ENCODE measurements at regions not wholly inside any gene's neighbourhood (a gene's known extent, or its start where the extent isn't known, plus 50 kb on each side); places are given as distances from the start of the nearest gene placed in this dataset.

GRCh38 chr7:80053124-80053523 lies 81.5 kb upstream of the GNAI1 start:
- H3K4me1 ChIP-seq (replicated peaks; ENCODE audit: insufficient read depth) = no peaks in the 10 kb centered on the region
- no peak overlapping the region; the same call in 1 of the 2 replicates for H2AFZ ChIP-seq
- H3K4me3 ChIP-seq = no peak overlapping the region
- DNase-seq = no peak
- H3K27ac ChIP-seq = no peak overlapping the region
- H3K27me3 ChIP-seq (ENCODE audit: insufficient read depth, low read depth) = no peaks in the 10 kb centered on the region
- H3K9me3 ChIP-seq (ENCODE audit: insufficient read depth, low read depth) = no peaks in the 10 kb centered on the region
- intact Hi-C loops (cut with micrococcal nuclease; ENCODE audit: unreplicated experiment) = no loop called here
- H3F3A ChIP-seq (ENCODE audit: insufficient read depth, low read depth) = no peaks in the 10 kb centered on the region
- ChIA-PET POLR2A (ENCODE audit: unreplicated experiment) (no interaction called here), CTCF (no interaction called here)
- H4K20me1 ChIP-seq (ENCODE audit: insufficient read depth) = no peaks in the 10 kb centered on the region
- no peak overlapping the region for H3K4me2 ChIP-seq
- H3K36me3 ChIP-seq (ENCODE audit: low read depth) = no peaks in the 10 kb centered on the region
- no TSS peak for BruUV-seq (replicated peaks)
- no peak for TF ChIP-seq EZH2 (IDR thresholded peaks at IDR 0.05; ENCODE audit: low read depth)
- no peak for TF ChIP-seq CTCF (conservative IDR thresholded peaks at IDR 0.05)
- no peaks in the 10 kb centered on the region for H3K9me2 ChIP-seq (ENCODE audit: insufficient read depth)
- no peaks in the 10 kb centered on the region for H3K79me2 ChIP-seq (ENCODE audit: low read depth)

GRCh38 chr7:80047856-80048459 lies 86.7 kb upstream of the GNAI1 start:
- no peaks in the 10 kb centered on the region for H3K36me3 ChIP-seq (ENCODE audit: low read depth)
- H2AFZ ChIP-seq = no peak overlapping the region

GRCh38 chr7:80047032-80047431 lies 87.6 kb upstream of the GNAI1 start:
- H2AFZ ChIP-seq = 0 out of 2 replicates have a peak overlapping the region, but pooled peaks have one; percentile 8
- H3F3A ChIP-seq (ENCODE audit: insufficient read depth, low read depth) = no peaks in the 10 kb centered on the region
- no peaks in the 10 kb centered on the region for H3K9me3 ChIP-seq (ENCODE audit: insufficient read depth, low read depth)
- DNase-seq = no peak
- H3K4me3 ChIP-seq = no peak overlapping the region
- H3K27ac ChIP-seq = no peak overlapping the region
- no peaks in the 10 kb centered on the region for H3K36me3 ChIP-seq (ENCODE audit: low read depth)
- CTCF ChIA-PET = no interaction called here
- H3K27me3 ChIP-seq (ENCODE audit: insufficient read depth, low read depth) = no peaks in the 10 kb centered on the region
- TF ChIP-seq CTCF (conservative IDR thresholded peaks at IDR 0.05) (no peak), EZH2 (IDR thresholded peaks at IDR 0.05; ENCODE audit: low read depth) (no peak)
- H3K79me2 ChIP-seq (ENCODE audit: low read depth) = no peaks in the 10 kb centered on the region
- H3K4me1 ChIP-seq (replicated peaks; ENCODE audit: insufficient read depth) = no peaks in the 10 kb centered on the region
- H4K20me1 ChIP-seq (ENCODE audit: insufficient read depth) = no peaks in the 10 kb centered on the region
- no peak overlapping the region for H3K4me2 ChIP-seq
- no TSS peak for BruUV-seq (replicated peaks)
- no peaks in the 10 kb centered on the region for H3K9me2 ChIP-seq (ENCODE audit: insufficient read depth)
- intact Hi-C loops (cut with micrococcal nuclease; ENCODE audit: unreplicated experiment) = loop anchor here (5.0 to 10.0 kb wide), 3 partner anchors 872 to 1532 kb away; no protein-coding TSS in a partner anchor
- POLR2A ChIA-PET (ENCODE audit: unreplicated experiment) = no interaction called here

More at GRCh38 chr7:80047856-80048459, 86.7 kb upstream of the GNAI1 start:
- BruUV-seq (replicated peaks) = no TSS peak
- no peaks in the 10 kb centered on the region for H4K20me1 ChIP-seq (ENCODE audit: insufficient read depth)
- H3K4me3 ChIP-seq = no peak overlapping the region
- no peaks in the 10 kb centered on the region for H3K27me3 ChIP-seq (ENCODE audit: insufficient read depth, low read depth)
- no peak for DNase-seq
- intact Hi-C loops (cut with micrococcal nuclease; ENCODE audit: unreplicated experiment) = loop anchor here (5.0 to 10.0 kb wide), 3 partner anchors 873 to 1533 kb away; no protein-coding TSS in a partner anchor
- POLR2A ChIA-PET (ENCODE audit: unreplicated experiment) = interaction anchor here (0.7 kb wide), 1 partner anchor 1801 kb away, joined by 8 read pairs; no protein-coding TSS in a partner anchor
- CTCF ChIA-PET = interaction anchor here (0.5 to 2.2 kb wide), 7 partner anchors 25 to 1949 kb away, joined by 3 to 13 read pairs (median 4); no protein-coding TSS in a partner anchor
- no peaks in the 10 kb centered on the region for H3K9me2 ChIP-seq (ENCODE audit: insufficient read depth)
- no peaks in the 10 kb centered on the region for H3K4me1 ChIP-seq (replicated peaks; ENCODE audit: insufficient read depth)
- TF ChIP-seq CTCF (conservative IDR thresholded peaks at IDR 0.05) = peak; percentile 75
- no peak for TF ChIP-seq EZH2 (IDR thresholded peaks at IDR 0.05; ENCODE audit: low read depth)
- no peaks in the 10 kb centered on the region for H3K79me2 ChIP-seq (ENCODE audit: low read depth)
- no peaks in the 10 kb centered on the region for H3F3A ChIP-seq (ENCODE audit: insufficient read depth, low read depth)
- no peak overlapping the region for H3K4me2 ChIP-seq
- no peaks in the 10 kb centered on the region for H3K9me3 ChIP-seq (ENCODE audit: insufficient read depth, low read depth)
- H3K27ac ChIP-seq = no peak overlapping the region
